ENCODE measurements at regions not wholly inside any gene's neighbourhood (a gene's known extent, or its start where the extent isn't known, plus 50 kb on each side); places are given as distances from the start of the nearest gene placed in this dataset.

GRCh38 chr6:99833034-99833433 lies 161.0 kb downstream of the MCHR2 start:
- no peak overlapping the region for H3K4me3 ChIP-seq
- H3K27me3 ChIP-seq = no peaks in the 10 kb centered on the region
- no peaks in the 10 kb centered on the region for H3K4me1 ChIP-seq
- no peak overlapping the region for H3K27ac ChIP-seq
- no peaks in the 10 kb centered on the region for H3K36me3 ChIP-seq
- intact Hi-C loops (cut with DNase I; ENCODE audit: low total_unique reads) = no loop called here
- no peaks in the 10 kb centered on the region for H3K9me3 ChIP-seq
- TF ChIP-seq CTCF (IDR thresholded peaks at IDR 0.05) = no peak
- DNase-seq = no peak

GRCh38 chr6:99836471-99836870 lies 157.6 kb downstream of the MCHR2 start:
- Histone ChIP-seq H3K4me1 (no peaks in the 10 kb centered on the region), H3K36me3 (no peaks in the 10 kb centered on the region), H3K9me3 (no peaks in the 10 kb centered on the region), H3K4me3 (no peak overlapping the region), H3K27me3 (no peaks in the 10 kb centered on the region), H3K27ac (no peak overlapping the region)
- DNase-seq = no peak
- intact Hi-C loops (cut with DNase I; ENCODE audit: low total_unique reads) = no loop called here
- no peak for TF ChIP-seq CTCF (IDR thresholded peaks at IDR 0.05)

- H3K27ac ChIP-seq = no peak overlapping the region
- TF ChIP-seq CTCF (IDR thresholded peaks at IDR 0.05) = no peak
- H3K36me3 ChIP-seq = no peaks in the 10 kb centered on the region
- no peaks in the 10 kb centered on the region for H3K4me1 ChIP-seq
- H3K4me3 ChIP-seq = no peak overlapping the region
- no peak for DNase-seq
- no peaks in the 10 kb centered on the region for H3K27me3 ChIP-seq
- intact Hi-C loops (cut with DNase I; ENCODE audit: low total_unique reads) = no loop called here
- no peaks in the 10 kb centered on the region for H3K9me3 ChIP-seq
These were observed 155.4 kb downstream of the MCHR2 start for GRCh38 chr6:99838607-99839006.

- intact Hi-C loops (cut with DNase I; ENCODE audit: low total_unique reads) = no loop called here
- H3K27me3 ChIP-seq = no peaks in the 10 kb centered on the region
- DNase-seq = no peak
- H3K4me1 ChIP-seq = no peaks in the 10 kb centered on the region
- no peaks in the 10 kb centered on the region for H3K9me3 ChIP-seq
- no peak overlapping the region for H3K27ac ChIP-seq
- H3K4me3 ChIP-seq = no peak overlapping the region
- TF ChIP-seq CTCF (IDR thresholded peaks at IDR 0.05) = no peak
- H3K36me3 ChIP-seq = no peaks in the 10 kb centered on the region
These were observed 152.7 kb downstream of the MCHR2 start for GRCh38 chr6:99841297-99841696.

- no peak for DNase-seq
- Histone ChIP-seq H3K4me3 (no peak overlapping the region), H3K27me3 (no peaks in the 10 kb centered on the region), H3K4me1 (no peaks in the 10 kb centered on the region), H3K27ac (no peak overlapping the region), H3K9me3 (no peaks in the 10 kb centered on the region), H3K36me3 (no peaks in the 10 kb centered on the region)
- no peak for TF ChIP-seq CTCF (IDR thresholded peaks at IDR 0.05)
- intact Hi-C loops (cut with DNase I; ENCODE audit: low total_unique reads) = no loop called here
These were observed 148.0 kb downstream of the MCHR2 start for GRCh38 chr6:99846006-99846405.

GRCh38 chr6:99850841-99851240 lies 143.2 kb downstream of the MCHR2 start:
- H3K27ac ChIP-seq = no peak overlapping the region
- intact Hi-C loops (cut with DNase I; ENCODE audit: low total_unique reads) = no loop called here
- DNase-seq = no peak

More at GRCh38 chr6:99850841-99851240, 143.2 kb downstream of the MCHR2 start:
- TF ChIP-seq CTCF (IDR thresholded peaks at IDR 0.05) = no peak
- no peaks in the 10 kb centered on the region for H3K36me3 ChIP-seq
- H3K4me1 ChIP-seq = no peaks in the 10 kb centered on the region
- no peaks in the 10 kb centered on the region for H3K27me3 ChIP-seq
- no peak overlapping the region for H3K4me3 ChIP-seq
- no peaks in the 10 kb centered on the region for H3K9me3 ChIP-seq

Measured in tibial artery (tissue), 4 donors.